Caco-2 (cell line): ENCODE measurements at regions not wholly inside any gene's neighbourhood (a gene's known extent, or its start where the extent isn't known, plus 50 kb on each side); places are given as distances from the start of the nearest gene placed in this dataset.

ENCODE experiments used
- BruUV-seq: library from RNA; stranded (reverse); fragments of 400-500 nt; replicated peaks from 2 replicates; lab custom pipeline; 2021; lab: Mats Ljungman, UMichigan
- CTCF ChIA-PET: fragments of 300-600 bp; sonication (Branson Sonifier 250); formaldehyde crosslinking; loops from one replicate; lab custom pipeline; 2022; ENCODE audit warnings: antibody characterized with exemption; lab: Charles Lee
- POLR2A ChIA-PET: fragments of 300-600 bp; sonication (Branson Sonifier 250); formaldehyde crosslinking; loops from one replicate; lab custom pipeline; 2022; ENCODE audit warnings: antibody characterized with exemption; lab: Charles Lee
- DNase-seq, 2 experiments: peaks; one replicate each; pipeline versions ENCODE4 v3.0.0 to v3.0.0-alpha.2; 2020 to 2022
- H3K27me3 ChIP-seq: replicated peaks from 2 replicates; pipeline ENCODE4 v1.6.0; 2011; ENCODE audit warnings: low read length; ENCODE audit not compliant: control insufficient read depth, insufficient read depth
- H3K36me3 ChIP-seq: 2 replicates; pipeline ENCODE4 v1.5.1; 2011; ENCODE audit warnings: low read length; ENCODE audit not compliant: control insufficient read depth, insufficient read depth
- H3K4me1 ChIP-seq: fragments of 250-450 bp; sonication (Bioruptor Pico); 2 replicates; pipeline ENCODE4 v1.5.1; 2020; ENCODE audit warnings: mild to moderate bottlenecking
- H3K4me3 ChIP-seq: 2 replicates; pipeline ENCODE4 v1.5.1; 2011; ENCODE audit warnings: low read depth, mild to moderate bottlenecking, control low read depth, low read length
- H3K9me3 ChIP-seq: fragments of 250-450 bp; sonication (Bioruptor Pico); 2 replicates; pipeline ENCODE4 v1.5.1; 2020; ENCODE audit warnings: mild to moderate bottlenecking, moderate library complexity
- H3K27ac Mint-ChIP-seq: one replicate; pipeline ENCODE4 v1.8.0; 2022; ENCODE audit warnings: mixed read lengths; ENCODE audit not compliant: unreplicated experiment
- H3K27me3 Mint-ChIP-seq: one replicate; pipeline ENCODE4 v1.8.0; 2022; ENCODE audit warnings: mixed read lengths; ENCODE audit not compliant: insufficient read depth, unreplicated experiment
- H3K36me3 Mint-ChIP-seq: one replicate; pipeline ENCODE4 v1.8.0; 2022; ENCODE audit warnings: mild to moderate bottlenecking, mixed read lengths; ENCODE audit not compliant: insufficient read depth, unreplicated experiment
- H3K4me1 Mint-ChIP-seq: one replicate; pipeline ENCODE4 v1.8.0; 2022; ENCODE audit warnings: low read depth, mixed read lengths; ENCODE audit not compliant: unreplicated experiment
- H3K4me3 Mint-ChIP-seq: one replicate; pipeline ENCODE4 v1.8.0; 2022; ENCODE audit warnings: mild to moderate bottlenecking, moderate library complexity, mixed read lengths; ENCODE audit not compliant: unreplicated experiment
- H3K9me3 Mint-ChIP-seq: one replicate; pipeline ENCODE4 v1.8.0; 2022; ENCODE audit warnings: mixed read lengths; ENCODE audit not compliant: unreplicated experiment
- CTCF ChIP-seq, 2 experiments: fragments of 200-600 bp in 1 of 2; IDR thresholded peaks; 1 replicate in 1 of 2; 2 replicates in 1 of 2; pipeline versions ENCODE4 v1.5.1 to v1.8.0; 2011 to 2022; ENCODE audit warnings: antibody characterized with exemption in 1 of 2, control low read depth in 1 of 2, inconsistent platforms in 1 of 2, low read depth in 1 of 2, low read length in 1 of 2, mild to moderate bottlenecking in 1 of 2, moderate library complexity in 1 of 2; ENCODE audit not compliant: insufficient read depth in 1 of 2, severe bottlenecking in 1 of 2, unreplicated experiment in 1 of 2
- intact Hi-C: fragments of 100-400 bp; cut with micrococcal nuclease; formaldehyde crosslinking; loops from one replicate; pipeline ENCODE4 v1.10.0; 2022; ENCODE audit not compliant: unreplicated experiment

DNA sequence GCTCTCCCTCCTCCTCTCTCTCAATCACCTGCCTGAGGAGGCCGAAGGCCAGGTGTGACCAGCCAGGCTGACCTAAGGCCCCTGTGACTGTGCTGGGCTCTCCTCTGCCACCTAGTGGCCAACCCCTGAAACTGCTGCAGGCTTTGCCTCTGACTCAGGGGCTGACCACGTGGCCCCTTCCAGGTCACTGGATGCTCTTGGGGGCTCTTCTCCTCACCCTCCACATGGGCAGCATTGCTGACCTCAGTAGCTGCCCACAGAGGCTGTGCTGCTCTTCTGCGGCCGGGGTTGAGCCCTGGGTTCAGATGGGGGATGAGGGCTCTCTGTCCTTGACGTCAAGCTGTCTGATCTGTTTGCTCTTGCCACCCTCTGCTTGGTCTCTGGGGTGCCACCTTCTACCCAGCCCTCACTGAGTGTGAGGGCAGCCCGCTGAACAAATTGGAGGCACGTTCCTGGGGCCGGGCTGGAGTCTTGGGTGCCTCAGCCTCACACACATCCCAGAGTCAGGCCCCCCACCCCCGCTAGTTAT is 122.7 kb downstream of the TWIST2 start:
- intact Hi-C loops = no loop called here
- Histone ChIP-seq H3K4me3 (no peak overlapping the region), H3K27me3 (no peaks in the 10 kb centered on the region), H3K36me3 (no peaks in the 10 kb centered on the region), H3K9me3 (no peaks in the 10 kb centered on the region), H3K4me1 (no peaks in the 10 kb centered on the region)
- ChIA-PET CTCF (no interaction called here), POLR2A (no interaction called here)
- DNase-seq = peak; percentile 53 to 64
- H3K4me1 Mint-ChIP-seq = no peaks in the 10 kb centered on the region
- H3K27me3 Mint-ChIP-seq = no peaks in the 10 kb centered on the region
- no peak overlapping the region for H3K27ac Mint-ChIP-seq
- peak; percentile 76 to 84 for TF ChIP-seq CTCF (IDR thresholded peaks at IDR 0.05; ENCODE audit: insufficient read depth in 1 of 2, low read depth in 1 of 2, low read length in 1 of 2, severe bottlenecking in 1 of 2, unreplicated experiment in 1 of 2)
- BruUV-seq = no TSS peak
- H3K36me3 Mint-ChIP-seq = no peaks in the 10 kb centered on the region
- H3K4me3 Mint-ChIP-seq = no peak overlapping the region
- H3K9me3 Mint-ChIP-seq = no peaks in the 10 kb centered on the region

DNA sequence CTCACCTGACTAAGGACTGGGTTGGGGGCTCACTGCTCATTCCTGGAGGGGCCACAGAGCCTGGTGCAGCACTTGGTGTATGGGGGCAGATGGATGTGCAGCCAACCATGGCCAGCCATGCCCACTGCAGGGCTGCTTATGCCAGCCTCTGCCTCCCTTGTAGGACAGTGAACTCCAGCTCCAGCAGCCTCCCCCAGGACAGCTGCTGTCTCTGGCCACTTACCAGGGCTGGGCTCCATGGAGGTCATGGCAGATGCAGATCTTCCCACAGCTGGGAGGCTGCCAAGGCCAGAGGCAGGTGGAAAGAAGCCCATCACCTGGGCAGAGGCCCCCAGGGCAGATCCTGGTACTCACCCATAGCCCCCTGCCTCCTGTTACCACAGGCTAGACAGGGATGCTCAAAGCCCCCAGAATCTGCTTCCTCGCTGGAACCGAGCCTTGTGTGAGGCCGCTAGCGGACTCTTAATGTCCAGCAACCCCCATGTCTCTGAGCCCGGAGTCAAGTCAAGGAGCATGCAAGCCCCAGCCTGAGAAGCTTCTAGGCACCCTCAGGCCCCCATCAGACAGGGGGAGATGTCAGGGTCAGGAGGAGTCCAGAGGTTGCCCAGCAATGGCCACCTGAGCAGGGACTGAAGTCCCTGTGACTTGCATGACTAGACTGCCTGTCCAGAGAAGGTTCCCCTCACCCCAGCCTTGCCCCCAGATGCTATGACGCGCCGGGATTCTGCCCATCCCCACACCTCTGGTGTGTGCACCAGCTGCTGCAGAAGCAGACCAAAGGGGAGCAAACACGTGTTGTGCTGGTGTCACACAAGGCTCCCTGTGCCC is 123.6 kb downstream of the TWIST2 start:
- no peaks in the 10 kb centered on the region for H3K27me3 ChIP-seq
- H3K27ac Mint-ChIP-seq = no peak overlapping the region
- ChIA-PET POLR2A (no interaction called here), CTCF (no interaction called here)
- no peaks in the 10 kb centered on the region for H3K4me1 ChIP-seq
- intact Hi-C loops = no loop called here
- H3K4me1 Mint-ChIP-seq = no peaks in the 10 kb centered on the region
- no peak for DNase-seq
- H3K9me3 Mint-ChIP-seq = no peaks in the 10 kb centered on the region
- H3K36me3 ChIP-seq = no peaks in the 10 kb centered on the region
- no peak overlapping the region for H3K4me3 Mint-ChIP-seq
- BruUV-seq = no TSS peak
- no peaks in the 10 kb centered on the region for H3K9me3 ChIP-seq
- no peaks in the 10 kb centered on the region for H3K27me3 Mint-ChIP-seq
- no peak overlapping the region for H3K4me3 ChIP-seq
- no peak for TF ChIP-seq CTCF (IDR thresholded peaks at IDR 0.05; ENCODE audit: insufficient read depth in 1 of 2, low read depth in 1 of 2, low read length in 1 of 2, severe bottlenecking in 1 of 2, unreplicated experiment in 1 of 2)
- no peaks in the 10 kb centered on the region for H3K36me3 Mint-ChIP-seq

GRCh38 chr2:238972146-238972445 is 124.2 kb downstream of the TWIST2 start:
- Histone ChIP-seq H3K36me3 (no peaks in the 10 kb centered on the region), H3K4me3 (no peak overlapping the region), H3K27me3 (no peaks in the 10 kb centered on the region), H3K9me3 (no peaks in the 10 kb centered on the region), H3K4me1 (no peaks in the 10 kb centered on the region)
- TF ChIP-seq CTCF (IDR thresholded peaks at IDR 0.05; ENCODE audit: insufficient read depth in 1 of 2, low read depth in 1 of 2, low read length in 1 of 2, severe bottlenecking in 1 of 2, unreplicated experiment in 1 of 2) = no peak
- no peaks in the 10 kb centered on the region for H3K9me3 Mint-ChIP-seq
- no TSS peak for BruUV-seq
- POLR2A ChIA-PET = no interaction called here
- no peaks in the 10 kb centered on the region for H3K27me3 Mint-ChIP-seq
- CTCF ChIA-PET = no interaction called here
- DNase-seq = no peak
- no peaks in the 10 kb centered on the region for H3K4me1 Mint-ChIP-seq
- no peaks in the 10 kb centered on the region for H3K36me3 Mint-ChIP-seq
- no peak overlapping the region for H3K4me3 Mint-ChIP-seq
- intact Hi-C loops = no loop called here
- H3K27ac Mint-ChIP-seq = no peak overlapping the region
